NB4 (cell line): ENCODE measurements at regions not wholly inside any gene's neighbourhood (a gene's known extent, or its start where the extent isn't known, plus 50 kb on each side); places are given as distances from the start of the nearest gene placed in this dataset.

Experiments used
- MYC ChIP-seq: IDR thresholded peaks from 2 replicates; pipeline ENCODE4 v1.6.1; 2011; ENCODE audit warnings: low read depth, low read length
- POLR2A ChIP-seq: IDR thresholded peaks from 2 replicates; pipeline ENCODE4 v1.6.1; 2011; ENCODE audit warnings: mild to moderate bottlenecking; ENCODE audit not compliant: insufficient read length; ENCODE audit errors: extremely low read depth
- TF ChIP-seq, protein P1 (sequence below): IDR thresholded peaks from one replicate; pipeline ENCODE4 v1.5.1; 2012; ENCODE audit warnings: low read depth, low read length

DNA sequence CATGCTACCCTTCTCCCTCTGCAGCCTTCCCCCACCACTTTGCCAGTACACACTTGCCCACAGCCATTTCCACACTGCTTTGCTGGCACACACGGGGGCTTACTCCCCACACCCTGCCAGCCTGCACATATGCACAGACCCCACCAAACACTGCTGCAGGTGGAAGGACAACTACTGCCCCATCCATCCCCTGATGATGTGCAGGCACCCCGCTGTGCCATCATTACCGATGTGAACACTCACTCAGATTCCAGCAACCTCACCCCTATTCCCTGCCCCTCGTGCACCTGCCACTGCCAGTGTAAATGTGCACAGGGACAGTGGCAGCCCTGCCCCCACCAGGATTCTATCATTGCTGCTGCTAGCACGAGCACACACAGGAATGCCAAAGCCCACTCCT is 1400.8 kb upstream of the DDX18 start:
- TF ChIP-seq, protein P1, sequence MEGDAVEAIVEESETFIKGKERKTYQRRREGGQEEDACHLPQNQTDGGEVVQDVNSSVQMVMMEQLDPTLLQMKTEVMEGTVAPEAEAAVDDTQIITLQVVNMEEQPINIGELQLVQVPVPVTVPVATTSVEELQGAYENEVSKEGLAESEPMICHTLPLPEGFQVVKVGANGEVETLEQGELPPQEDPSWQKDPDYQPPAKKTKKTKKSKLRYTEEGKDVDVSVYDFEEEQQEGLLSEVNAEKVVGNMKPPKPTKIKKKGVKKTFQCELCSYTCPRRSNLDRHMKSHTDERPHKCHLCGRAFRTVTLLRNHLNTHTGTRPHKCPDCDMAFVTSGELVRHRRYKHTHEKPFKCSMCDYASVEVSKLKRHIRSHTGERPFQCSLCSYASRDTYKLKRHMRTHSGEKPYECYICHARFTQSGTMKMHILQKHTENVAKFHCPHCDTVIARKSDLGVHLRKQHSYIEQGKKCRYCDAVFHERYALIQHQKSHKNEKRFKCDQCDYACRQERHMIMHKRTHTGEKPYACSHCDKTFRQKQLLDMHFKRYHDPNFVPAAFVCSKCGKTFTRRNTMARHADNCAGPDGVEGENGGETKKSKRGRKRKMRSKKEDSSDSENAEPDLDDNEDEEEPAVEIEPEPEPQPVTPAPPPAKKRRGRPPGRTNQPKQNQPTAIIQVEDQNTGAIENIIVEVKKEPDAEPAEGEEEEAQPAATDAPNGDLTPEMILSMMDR: no peak
- TF ChIP-seq POLR2A: no peak
- TF ChIP-seq MYC: no peak
